PC-3 (cell line): ENCODE measurements at regions not wholly inside any gene's neighbourhood (a gene's known extent, or its start where the extent isn't known, plus 50 kb on each side); places are given as distances from the start of the nearest gene placed in this dataset.

Experiments used
- ATAC-seq: fragments of 200-7000 bp; cut with Tn5 transposase; 2 replicates; pipeline ENCODE4 v1.9.1; 2020; ENCODE audit warnings: mild to moderate bottlenecking, moderate library complexity
- BruUV-seq: library from RNA; stranded (reverse); fragments of 400-500 nt; replicated peaks from 2 replicates; lab custom pipeline; 2021; lab: Mats Ljungman, UMichigan
- CTCF ChIA-PET: fragments of 300-600 bp; sonication (Branson Sonifier 250); formaldehyde crosslinking; loops from one replicate; lab custom pipeline; 2022; ENCODE audit warnings: antibody characterized with exemption; lab: Charles Lee
- POLR2A ChIA-PET: fragments of 300-600 bp; sonication (Branson Sonifier 250); formaldehyde crosslinking; loops from one replicate; lab custom pipeline; 2022; ENCODE audit warnings: antibody characterized with exemption; ENCODE audit not compliant: unreplicated experiment; lab: Charles Lee
- DNase-seq: peaks from one replicate; pipeline ENCODE4 v3.0.0-alpha.2; 2015
- H2AFZ ChIP-seq: fragments of 300-600 bp; sonication (generic); 2 replicates; pipeline ENCODE4 v1.6.0; 2016; ENCODE audit warnings: antibody characterized with exemption, low read length
- H3F3A ChIP-seq: fragments of 300-600 bp; sonication (generic); one replicate; pipeline ENCODE4 v1.6.0; 2017; ENCODE audit warnings: antibody characterized with exemption, low read length, control low read depth, mild to moderate bottlenecking; ENCODE audit not compliant: unreplicated experiment
- H3K27ac ChIP-seq: fragments of 300-600 bp; sonication (generic); 2 replicates; pipeline ENCODE4 v1.5.1; 2016; ENCODE audit warnings: mild to moderate bottlenecking, low read length
- H3K27me3 ChIP-seq: fragments of 300-600 bp; sonication (generic); 2 replicates; pipeline ENCODE4 v1.6.1; 2016; ENCODE audit warnings: low read length, mixed read lengths
- H3K36me3 ChIP-seq: fragments of 300-600 bp; sonication (generic); 2 replicates; pipeline ENCODE4 v1.6.1; 2016; ENCODE audit warnings: low read depth, mixed run types, low read length, mixed read lengths
- H3K4me1 ChIP-seq: fragments of 300-600 bp; sonication (generic); 2 replicates; pipeline ENCODE4 v1.5.1; 2016; ENCODE audit warnings: low read length; ENCODE audit not compliant: insufficient read depth
- H3K4me2 ChIP-seq: fragments of 300-600 bp; sonication (generic); 2 replicates; pipeline ENCODE4 v1.6.0; 2016; ENCODE audit warnings: low read length
- H3K4me3 ChIP-seq: fragments of 300-600 bp; sonication (generic); 2 replicates; pipeline ENCODE4 v1.5.1; 2016; ENCODE audit warnings: mild to moderate bottlenecking, low read length, mixed read lengths
- H3K79me2 ChIP-seq: fragments of 300-600 bp; sonication (generic); 2 replicates; pipeline ENCODE4 v1.6.1; 2017; ENCODE audit warnings: low read length, mixed read lengths
- H3K9ac ChIP-seq: fragments of 300-600 bp; sonication (generic); 2 replicates; pipeline ENCODE4 v1.6.0; 2016; ENCODE audit warnings: mild to moderate bottlenecking, low read length
- H3K9me2 ChIP-seq: fragments of 300-600 bp; sonication (generic); replicated peaks from 2 replicates; pipeline ENCODE4 v1.6.1; 2016; ENCODE audit warnings: mixed run types, low read length, mixed read lengths
- H3K9me3 ChIP-seq: fragments of 300-600 bp; sonication (generic); 2 replicates; pipeline ENCODE4 v1.6.1; 2016; ENCODE audit warnings: low read length, mixed read lengths
- H4K20me1 ChIP-seq: fragments of 300-600 bp; sonication (generic); 2 replicates; pipeline ENCODE4 v1.6.1; 2016; ENCODE audit warnings: low read length, mixed read lengths
- CTCF ChIP-seq: fragments of 300-600 bp; sonication (generic); conservative IDR thresholded peaks from 2 replicates; pipeline ENCODE4 v1.5.1; 2017; ENCODE audit warnings: antibody characterized with exemption, low read depth, mild to moderate bottlenecking, low read length
- EZH2 ChIP-seq: fragments of 300-600 bp; sonication (generic); IDR thresholded peaks from one replicate; pipeline ENCODE4 v1.6.1; 2017; ENCODE audit warnings: antibody characterized with exemption, mild to moderate bottlenecking, low read length; ENCODE audit not compliant: unreplicated experiment
- EZH2phosphoT487 ChIP-seq: fragments of 300-600 bp; sonication (generic); IDR thresholded peaks from 2 replicates; pipeline ENCODE4 v1.6.1; 2018; ENCODE audit warnings: mild to moderate bottlenecking, antibody characterized with exemption, low read length, borderline replicate concordance
- intact Hi-C: fragments of 100-400 bp; cut with micrococcal nuclease; formaldehyde crosslinking; loops from 2 replicates; pipeline ENCODE4 v1.9.0; 2023

- Histone ChIP-seq H3K4me1 (no peaks in the 10 kb centered on the region), H4K20me1 (no peaks in the 10 kb centered on the region), H2AFZ (no peak overlapping the region), H3F3A (no peaks in the 10 kb centered on the region), H3K9ac (no peak overlapping the region), H3K9me2 (no peaks in the 10 kb centered on the region), H3K79me2 (no peaks in the 10 kb centered on the region), H3K27ac (no peak overlapping the region), H3K4me3 (no peak overlapping the region), H3K36me3 (no peaks in the 10 kb centered on the region), H3K27me3 (peaks cover 45% of the 10 kb centered on the region), H3K4me2 (no peak overlapping the region), H3K9me3 (no peaks in the 10 kb centered on the region)
- intact Hi-C loops: no loop called here
- CTCF ChIA-PET: no interaction called here
- TF ChIP-seq EZH2 (no peak), CTCF (no peak), EZH2phosphoT487 (no peak)
- no TSS peak for BruUV-seq
- no peak for DNase-seq
- POLR2A ChIA-PET: no interaction called here
- ATAC-seq: no peak
Observed at GRCh38 chr22:22388090-22388489, 120.5 kb downstream of the ZNF280B start.

GRCh38 chr22:22388494-22388893 is 120.0 kb downstream of the ZNF280B start:
- CTCF ChIA-PET: no interaction called here

GRCh38 chr22:22389467-22389866 is 119.1 kb downstream of the ZNF280B start:
- CTCF ChIA-PET: no interaction called here
- intact Hi-C loops: no loop called here
- ATAC-seq (no peak), DNase-seq (no peak)
- no peaks in the 10 kb centered on the region for H3K9me2 ChIP-seq
- POLR2A ChIA-PET: no interaction called here
- H3K4me3 ChIP-seq: no peak overlapping the region
- H3K4me1 ChIP-seq: no peaks in the 10 kb centered on the region
- no TSS peak for BruUV-seq
- H3K79me2 ChIP-seq: no peaks in the 10 kb centered on the region
- no peaks in the 10 kb centered on the region for H3F3A ChIP-seq
- no peak overlapping the region for H3K27ac ChIP-seq
- no peaks in the 10 kb centered on the region for H3K9me3 ChIP-seq
- no peak overlapping the region for H3K4me2 ChIP-seq
- no peak overlapping the region for H2AFZ ChIP-seq
- no peaks in the 10 kb centered on the region for H4K20me1 ChIP-seq
- no peaks in the 10 kb centered on the region for H3K36me3 ChIP-seq
- H3K27me3 ChIP-seq: peaks cover 31% of the 10 kb centered on the region
- TF ChIP-seq EZH2 (no peak), CTCF (no peak), EZH2phosphoT487 (no peak)
- no peak overlapping the region for H3K9ac ChIP-seq

More at GRCh38 chr22:22388494-22388893, 120.0 kb downstream of the ZNF280B start:
- no peaks in the 10 kb centered on the region for H4K20me1 ChIP-seq
- H3K9me2 ChIP-seq: no peaks in the 10 kb centered on the region
- no peaks in the 10 kb centered on the region for H3K9me3 ChIP-seq
- no peak overlapping the region for H3K4me3 ChIP-seq
- no peak overlapping the region for H3K27ac ChIP-seq
- no peaks in the 10 kb centered on the region for H3F3A ChIP-seq
- H3K4me1 ChIP-seq: no peaks in the 10 kb centered on the region
- H3K27me3 ChIP-seq: peaks cover 41% of the 10 kb centered on the region
- intact Hi-C loops: no loop called here
- ATAC-seq (no peak), DNase-seq (no peak)
- BruUV-seq: no TSS peak
- H3K9ac ChIP-seq: no peak overlapping the region
- no peak overlapping the region for H2AFZ ChIP-seq
- no peak overlapping the region for H3K4me2 ChIP-seq
- POLR2A ChIA-PET: no interaction called here
- H3K36me3 ChIP-seq: no peaks in the 10 kb centered on the region
- TF ChIP-seq EZH2phosphoT487 (no peak), EZH2 (no peak), CTCF (no peak)
- H3K79me2 ChIP-seq: no peaks in the 10 kb centered on the region
